Neural crest cell (in vitro differentiated cells): ENCODE measurements at regions not wholly inside any gene's neighbourhood (a gene's known extent, or its start where the extent isn't known, plus 50 kb on each side); places are given as distances from the start of the nearest gene placed in this dataset.

Experiments used
- DNase-seq: peaks from one replicate; pipeline ENCODE4 v3.0.0; 2021; ENCODE audit warnings: low read depth, mixed read lengths, low spot score
- H3K27ac Mint-ChIP-seq: one replicate; pipeline ENCODE4 v1.8.0; 2021; ENCODE audit warnings: mild to moderate bottlenecking, mixed read lengths; ENCODE audit not compliant: unreplicated experiment
- H3K27me3 Mint-ChIP-seq: 2 replicates; pipeline ENCODE4 v1.8.0; 2021; ENCODE audit warnings: low read depth, mild to moderate bottlenecking, mixed read lengths
- H3K36me3 Mint-ChIP-seq: 2 replicates; pipeline ENCODE4 v1.8.0; 2021; ENCODE audit warnings: low read depth, mild to moderate bottlenecking, mixed read lengths
- H3K4me1 Mint-ChIP-seq: 2 replicates; pipeline ENCODE4 v1.8.0; 2021; ENCODE audit warnings: mixed read lengths
- H3K4me3 Mint-ChIP-seq: one replicate; pipeline ENCODE4 v1.8.0; 2021; ENCODE audit warnings: mild to moderate bottlenecking, mixed read lengths
- H3K9me3 Mint-ChIP-seq: 2 replicates; pipeline ENCODE4 v1.8.0; 2021; ENCODE audit warnings: mixed read lengths
- CTCF ChIP-seq: fragments of 200-600 bp; sonication (generic); conservative IDR thresholded peaks from 2 replicates; pipeline ENCODE4 v1.5.0; 2021; ENCODE audit warnings: antibody characterized with exemption, mild to moderate bottlenecking

- Mint-ChIP-seq H3K4me1 (peaks cover 9% of the 10 kb centered on the region), H3K9me3 (no peaks in the 10 kb centered on the region), H3K4me3 (no peak overlapping the region), H3K27ac (no peak overlapping the region), H3K27me3 (peaks cover 2% of the 10 kb centered on the region), H3K36me3 (no peaks in the 10 kb centered on the region)
- DNase-seq = no peak
- TF ChIP-seq CTCF = no peak
Observed at GRCh38 chr5:152337484-152337883, 67.6 kb downstream of the NMUR2 start.

- H3K36me3 Mint-ChIP-seq = no peaks in the 10 kb centered on the region
- peaks cover 2% of the 10 kb centered on the region for H3K27me3 Mint-ChIP-seq
- H3K4me3 Mint-ChIP-seq = no peak overlapping the region
- no peak for TF ChIP-seq CTCF
- no peak overlapping the region for H3K27ac Mint-ChIP-seq
- peaks cover 9% of the 10 kb centered on the region for H3K4me1 Mint-ChIP-seq
- no peaks in the 10 kb centered on the region for H3K9me3 Mint-ChIP-seq
- no peak for DNase-seq
Observed at GRCh38 chr5:152335461-152335860, 69.6 kb downstream of the NMUR2 start.

GRCh38 chr5:152332716-152333460 lies 72.2 kb downstream of the NMUR2 start:
- DNase-seq = no peak
- no peak overlapping the region for H3K27ac Mint-ChIP-seq
- peaks cover 9% of the 10 kb centered on the region for H3K4me1 Mint-ChIP-seq
- TF ChIP-seq CTCF = no peak
- H3K36me3 Mint-ChIP-seq = no peaks in the 10 kb centered on the region
- no peak overlapping the region for H3K4me3 Mint-ChIP-seq
- H3K9me3 Mint-ChIP-seq = no peaks in the 10 kb centered on the region
- no peaks in the 10 kb centered on the region for H3K27me3 Mint-ChIP-seq

GRCh38 chr5:152331718-152332117 lies 73.4 kb downstream of the NMUR2 start:
- Mint-ChIP-seq H3K27ac (no peak overlapping the region), H3K4me3 (no peak overlapping the region), H3K27me3 (no peaks in the 10 kb centered on the region), H3K36me3 (peaks cover 3% of the 10 kb centered on the region), H3K4me1 (peaks cover 9% of the 10 kb centered on the region), H3K9me3 (peaks cover 3% of the 10 kb centered on the region)
- DNase-seq = no peak
- TF ChIP-seq CTCF = no peak

GRCh38 chr5:152331006-152331405 lies 74.1 kb downstream of the NMUR2 start:
- no peak for DNase-seq
- Mint-ChIP-seq H3K36me3 (peaks cover 4% of the 10 kb centered on the region), H3K4me1 (peaks cover 9% of the 10 kb centered on the region), H3K27me3 (no peaks in the 10 kb centered on the region), H3K4me3 (no peak overlapping the region), H3K9me3 (peaks cover 8% of the 10 kb centered on the region), H3K27ac (no peak overlapping the region)
- no peak for TF ChIP-seq CTCF
